CD14-positive monocyte (primary cell): ENCODE measurements at regions not wholly inside any gene's neighbourhood (a gene's known extent, or its start where the extent isn't known, plus 50 kb on each side); places are given as distances from the start of the nearest gene placed in this dataset.

Experiments used
- DNase-seq, 3 donors: peaks; one replicate each; pipeline ENCODE4 v3.0.0-alpha.2; 2011 to 2022
- H2AFZ ChIP-seq: 2 replicates; pipeline ENCODE4 v1.6.0; 2012; ENCODE audit warnings: mild to moderate bottlenecking, low read depth, low read length, inconsistent platforms; ENCODE audit not compliant: insufficient read depth, poor library complexity, severe bottlenecking
- H3K27ac ChIP-seq, 2 donors: 1 replicate in 1 of 2; 2 replicates in 1 of 2; pipeline ENCODE4 v1.5.1; 2012 to 2013; ENCODE audit warnings: low read length in 2 of 2, control low read depth in 1 of 2, inconsistent platforms in 1 of 2, low read depth in 1 of 2, mild to moderate bottlenecking in 1 of 2
- H3K27me3 ChIP-seq, 2 donors: one replicate each; pipeline versions ENCODE4 v1.6.0 to v1.6.1; 2011 to 2013; ENCODE audit warnings: low read length in 2 of 2; ENCODE audit not compliant: control insufficient read depth in 2 of 2, insufficient read depth in 2 of 2
- H3K36me3 ChIP-seq, 2 donors: replicated peaks in 1 of 2; 1 replicate in 1 of 2; 2 replicates in 1 of 2; pipeline versions ENCODE4 v1.5.1 to v1.6.1; 2012 to 2013; ENCODE audit warnings: low read length in 2 of 2, control low read depth in 1 of 2, inconsistent platforms in 1 of 2, mild to moderate bottlenecking in 1 of 2; ENCODE audit not compliant: insufficient read depth in 2 of 2, control insufficient read depth in 1 of 2
- H3K4me1 ChIP-seq, 2 donors: 1 replicate in 1 of 2; 2 replicates in 1 of 2; pipeline versions ENCODE4 v1.5.1 to v1.6.1; 2012 to 2013; ENCODE audit warnings: low read length in 2 of 2, control low read depth in 1 of 2, inconsistent platforms in 1 of 2, mild to moderate bottlenecking in 1 of 2, moderate library complexity in 1 of 2; ENCODE audit not compliant: insufficient read depth in 2 of 2, control insufficient read depth in 1 of 2
- H3K4me2 ChIP-seq: replicated peaks from 2 replicates; pipeline ENCODE3; 2012; ENCODE audit warnings: low read length, moderate library complexity, mild to moderate bottlenecking; ENCODE audit not compliant: poor library complexity, severe bottlenecking; ENCODE audit errors: extremely low read depth
- H3K4me3 ChIP-seq, 3 experiments: fragments of 200-600 bp in 1 of 3; sonication (generic) in 1 of 3; replicated peaks in 1 of 3; 1 replicate in 2 of 3; 2 replicates in 1 of 3; pipeline ENCODE4 v1.5.1; 2011 to 2013; ENCODE audit warnings: low read length in 3 of 3, mild to moderate bottlenecking in 3 of 3, control low read depth in 2 of 3, low read depth in 2 of 3, inconsistent platforms in 1 of 3, moderate library complexity in 1 of 3
- H3K79me2 ChIP-seq: 2 replicates; pipeline ENCODE4 v1.6.0; 2012; ENCODE audit warnings: mild to moderate bottlenecking, control low read depth, inconsistent platforms, low read length, moderate library complexity; ENCODE audit not compliant: insufficient read depth
- H3K9ac ChIP-seq: 2 replicates; pipeline ENCODE4 v1.6.0; 2017; ENCODE audit warnings: low read length, mild to moderate bottlenecking; ENCODE audit not compliant: insufficient read depth, poor library complexity, severe bottlenecking
- H3K9me3 ChIP-seq, 2 donors: replicated peaks in 1 of 2; 1 replicate in 1 of 2; 2 replicates in 1 of 2; pipeline versions ENCODE4 v1.5.1 to v1.6.1; 2012 to 2013; ENCODE audit warnings: low read length in 2 of 2, control low read depth in 1 of 2; ENCODE audit not compliant: control insufficient read depth in 1 of 2, insufficient read depth in 1 of 2
- H4K20me1 ChIP-seq: 2 replicates; pipeline ENCODE4 v1.6.0; 2012; ENCODE audit warnings: mild to moderate bottlenecking, low read length, control low read depth, moderate library complexity; ENCODE audit not compliant: insufficient read depth
- H3K27ac Mint-ChIP-seq, 7 donors: one replicate each; pipeline ENCODE4 v1.8.0; 2020; ENCODE audit warnings: mild to moderate bottlenecking in 7 of 7, mixed read lengths in 7 of 7, moderate library complexity in 6 of 7, inconsistent platforms in 2 of 7
- H3K27me3 Mint-ChIP-seq, 3 donors: one replicate each; pipeline ENCODE4 v1.8.0; 2021 to 2022; ENCODE audit warnings: low read depth in 3 of 3, mild to moderate bottlenecking in 3 of 3, mixed read lengths in 3 of 3, moderate library complexity in 3 of 3, inconsistent platforms in 1 of 3
- H3K36me3 Mint-ChIP-seq, 2 donors: one replicate each; pipeline ENCODE4 v1.8.0; 2020; ENCODE audit warnings: mixed read lengths in 2 of 2, inconsistent platforms in 1 of 2, mild to moderate bottlenecking in 1 of 2
- H3K4me1 Mint-ChIP-seq: one replicate; pipeline ENCODE4 v1.8.0; 2020; ENCODE audit warnings: mild to moderate bottlenecking, mixed read lengths
- H3K4me3 Mint-ChIP-seq, 2 donors: one replicate each; pipeline ENCODE4 v1.8.0; 2020; ENCODE audit warnings: mild to moderate bottlenecking in 2 of 2, mixed read lengths in 2 of 2, moderate library complexity in 1 of 2
- H3K9me3 Mint-ChIP-seq, 7 donors: one replicate each; pipeline ENCODE4 v1.8.0; 2020 to 2022; ENCODE audit warnings: mixed read lengths in 7 of 7, mild to moderate bottlenecking in 6 of 7, moderate library complexity in 6 of 7, inconsistent platforms in 2 of 7
- CTCF ChIP-seq: fragments of 200-600 bp; IDR thresholded peaks from one replicate; pipeline ENCODE4 v1.8.0; 2022; ENCODE audit warnings: antibody characterized with exemption, mild to moderate bottlenecking
- WGBS: methylation state at CpG from one replicate; pipeline ENCODE4 v1.1.5; 2013; ENCODE audit warnings: missing lambda C conversion rate; ENCODE audit not compliant: insufficient coverage; 5-methylcytosine and 5-hydroxymethylcytosine counted together
- intact Hi-C, 2 donors: fragments of 100-400 bp; cut with micrococcal nuclease; formaldehyde crosslinking; loops; one replicate each; pipeline versions ENCODE4 v1.15.0 to v1.15.1; 2023

- Histone ChIP-seq H2AFZ (no peak overlapping the region), H3K4me2 (no peak overlapping the region), H3K4me3 (no peak overlapping the region), H3K27me3 (no peaks in the 10 kb centered on the region), H3K36me3 (no peaks in the 10 kb centered on the region), H3K9me3 (no peaks in the 10 kb centered on the region), H3K4me1 (no peaks in the 10 kb centered on the region), H3K79me2 (no peaks in the 10 kb centered on the region), H3K27ac (no peak overlapping the region), H3K9ac (no peak overlapping the region), H4K20me1 (no peaks in the 10 kb centered on the region)
- TF ChIP-seq CTCF, result no peak
- Mint-ChIP-seq H3K9me3 (peaks cover 1 to 6% (median 4%) of the 10 kb centered on the region in 7 donors), H3K27me3 (no peaks in the 10 kb centered on the region), H3K27ac (no peak overlapping the region), H3K36me3 (no peaks in the 10 kb centered on the region), H3K4me3 (no peak overlapping the region), H3K4me1 (peaks cover 2% of the 10 kb centered on the region)
- intact Hi-C loops, result no loop called here
- no peak for DNase-seq
Observed at GRCh38 chr16:65540901-65541300, 419.0 kb upstream of the CDH11 start.

- H3K27ac Mint-ChIP-seq, result no peak overlapping the region
- H3K9me3 Mint-ChIP-seq, result peaks cover 1 to 3% (median 2%) of the 10 kb centered on the region in 7 donors
- H2AFZ ChIP-seq, result no peak overlapping the region
Observed at GRCh38 chr16:65538976-65539375, 417.1 kb upstream of the CDH11 start.

More at GRCh38 chr16:65538976-65539375, 417.1 kb upstream of the CDH11 start:
- Histone ChIP-seq H3K79me2 (no peaks in the 10 kb centered on the region), H3K27me3 (no peaks in the 10 kb centered on the region), H4K20me1 (no peaks in the 10 kb centered on the region), H3K4me3 (no peak overlapping the region), H3K36me3 (no peaks in the 10 kb centered on the region), H3K9me3 (no peaks in the 10 kb centered on the region), H3K4me2 (no peak overlapping the region), H3K27ac (no peak overlapping the region), H3K4me1 (no peaks in the 10 kb centered on the region), H3K9ac (no peak overlapping the region)
- no peak for DNase-seq
- intact Hi-C loops, result no loop called here
- no peaks in the 10 kb centered on the region for H3K36me3 Mint-ChIP-seq
- peaks cover 2% of the 10 kb centered on the region for H3K4me1 Mint-ChIP-seq
- no peak overlapping the region for H3K4me3 Mint-ChIP-seq
- TF ChIP-seq CTCF, result no peak
- WGBS, result no CpG with 5 or more reads among the region's 3 CpGs
- no peaks in the 10 kb centered on the region for H3K27me3 Mint-ChIP-seq
